Motor neuron (in vitro differentiated cells): ENCODE measurements at regions not wholly inside any gene's neighbourhood (a gene's known extent, or its start where the extent isn't known, plus 50 kb on each side); places are given as distances from the start of the nearest gene placed in this dataset.

Experiments used
- ATAC-seq, 8 experiments: fragments of 200-7000 bp; cut with Tn5 transposase; replicated peaks in 6 of 8; 2 replicates each; pipeline ENCODE4 v1.8.0; 2021; ENCODE audit warnings: mild to moderate bottlenecking in 8 of 8, moderate library complexity in 8 of 8
- H3K27ac ChIP-seq, 2 donors: fragments of 250-450 bp; sonication (Bioruptor Pico); 2 replicates each; pipeline ENCODE4 v1.9.0; 2021; ENCODE audit warnings: antibody characterized with exemption in 2 of 2, mild to moderate bottlenecking in 2 of 2, moderate library complexity in 1 of 2
- H3K4me1 ChIP-seq, 2 donors: fragments of 250-450 bp; sonication (Bioruptor Pico); replicated peaks in 1 of 2; 2 replicates each; pipeline ENCODE4 v1.6.1; 2021; ENCODE audit warnings: antibody characterized with exemption in 2 of 2, mild to moderate bottlenecking in 2 of 2, moderate library complexity in 1 of 2
- H3K4me3 ChIP-seq, 5 donors: fragments of 250-450 bp; sonication (Bioruptor Pico); 2 replicates each; pipeline ENCODE4 v1.9.0; 2021; ENCODE audit warnings: antibody characterized with exemption in 5 of 5, mild to moderate bottlenecking in 5 of 5, moderate library complexity in 4 of 5
- WGBS, 10 experiments: fragments of 450-650 bp; shearing (Covaris generic); methylation state at CpG; one replicate each; pipeline ENCODE4 v1.0.0; 2022; 5-methylcytosine and 5-hydroxymethylcytosine counted together
- in situ Hi-C, 9 experiments: fragments of 400-800 bp; cut with MboI; loops; one replicate each; pipeline ENCODE4 v1.15.0; 2021; ENCODE audit warnings: low sequenced_read_pairs in 9 of 9, low pct_unique_long_range_greater_than_20kb in 2 of 9; ENCODE audit not compliant: unreplicated experiment in 9 of 9

- Histone ChIP-seq H3K27ac (no peak overlapping the region), H3K4me1 (peaks cover 10% of the 10 kb centered on the region in 2 donors), H3K4me3 (no peak overlapping the region)
- no peak for ATAC-seq
- in situ Hi-C loops: no loop called here
- 40 to 100% (median 55%) methylated on average over 2 to 9 of the region's 10 CpGs for WGBS, 10 experiments
These were observed 70.5 kb upstream of the PTCH1 start for GRCh38 chr9:95587021-95587964.

GRCh38 chr9:95586326-95586725 lies 69.6 kb upstream of the PTCH1 start:
- Histone ChIP-seq H3K27ac (no peak overlapping the region), H3K4me1 (peaks cover 17 to 19% of the 10 kb centered on the region in 2 donors), H3K4me3 (no peak overlapping the region)
- 20 to 100% (median 75%) methylated on average over 1 to 3 of the region's 8 CpGs; no CpG with 5 or more reads in 1 of the 10 experiments for WGBS, 10 experiments
- ATAC-seq: no peak
- in situ Hi-C loops: no loop called here

DNA sequence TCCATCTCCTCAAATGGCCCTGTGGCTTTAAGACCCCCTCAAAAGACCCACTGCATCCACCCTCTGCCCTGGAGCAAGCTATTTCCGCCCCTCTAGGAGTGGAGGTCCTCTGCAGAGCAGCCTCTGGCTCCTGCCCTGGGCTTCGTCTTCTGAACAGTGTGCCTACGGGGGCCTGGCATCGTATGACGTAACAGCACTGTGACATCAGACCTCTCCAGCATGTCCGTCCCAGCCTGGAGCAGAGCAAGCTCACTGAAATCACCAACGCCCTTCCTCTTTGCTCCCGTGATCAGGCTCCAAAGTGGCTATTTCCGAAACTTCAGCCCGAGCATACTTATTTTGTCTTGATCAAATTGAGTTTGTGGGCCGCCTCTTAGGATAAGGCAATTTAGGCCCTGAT lies 69.1 kb upstream of the PTCH1 start:
- H3K4me1 ChIP-seq: peaks cover 23% of the 10 kb centered on the region in 2 donors
- in situ Hi-C loops: no loop called here
- H3K4me3 ChIP-seq: no peak overlapping the region
- WGBS, 10 experiments: 50 to 87% (median 57%) methylated on average over 2 to 7 of the region's 11 CpGs; no CpG with 5 or more reads in 4 of the 10 experiments
- H3K27ac ChIP-seq: no peak overlapping the region
- ATAC-seq: no peak

DNA sequence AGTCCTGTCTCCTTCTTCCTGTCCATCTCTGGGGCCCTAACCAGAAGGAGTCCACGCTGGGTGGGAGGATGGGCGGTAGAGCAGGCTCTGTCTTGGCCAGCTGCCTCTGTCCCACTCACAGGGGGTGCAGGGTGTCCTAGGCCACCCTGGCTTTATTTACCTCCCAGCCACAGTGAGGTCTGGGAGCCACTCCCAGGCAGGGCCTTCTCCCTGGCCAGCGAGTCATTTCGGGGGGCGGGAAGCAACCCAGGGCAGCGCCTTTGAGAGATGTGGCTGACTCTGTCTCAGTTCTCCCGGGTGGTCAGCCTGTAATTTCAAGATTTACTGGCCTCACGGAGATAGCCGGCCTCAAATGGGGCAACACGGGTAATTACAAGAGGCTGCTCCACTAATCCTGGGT lies 67.4 kb upstream of the PTCH1 start:
- ATAC-seq: peak in 5 of 8 experiments; percentile 35 to 45 (median 43)
- Histone ChIP-seq H3K27ac (no peak overlapping the region), H3K4me1 (peaks cover 26 to 29% of the 10 kb centered on the region in 2 donors), H3K4me3 (no peak overlapping the region)
- in situ Hi-C loops: no loop called here
- WGBS, 10 experiments: 20 to 71% (median 31%) methylated on average over 1 to 8 of the region's 10 CpGs; no CpG with 5 or more reads in 7 of the 10 experiments

GRCh38 chr9:95581900-95582299 lies 65.1 kb upstream of the PTCH1 start:
- ATAC-seq: no peak
- in situ Hi-C loops: no loop called here
- Histone ChIP-seq H3K4me1 (peaks cover 25 to 27% of the 10 kb centered on the region in 2 donors), H3K4me3 (no peak overlapping the region), H3K27ac (no peak overlapping the region)
- 40 to 80% (median 73%) methylated on average over 1 to 5 of the region's 5 CpGs; no CpG with 5 or more reads in 2 of the 10 experiments for WGBS, 10 experiments

DNA sequence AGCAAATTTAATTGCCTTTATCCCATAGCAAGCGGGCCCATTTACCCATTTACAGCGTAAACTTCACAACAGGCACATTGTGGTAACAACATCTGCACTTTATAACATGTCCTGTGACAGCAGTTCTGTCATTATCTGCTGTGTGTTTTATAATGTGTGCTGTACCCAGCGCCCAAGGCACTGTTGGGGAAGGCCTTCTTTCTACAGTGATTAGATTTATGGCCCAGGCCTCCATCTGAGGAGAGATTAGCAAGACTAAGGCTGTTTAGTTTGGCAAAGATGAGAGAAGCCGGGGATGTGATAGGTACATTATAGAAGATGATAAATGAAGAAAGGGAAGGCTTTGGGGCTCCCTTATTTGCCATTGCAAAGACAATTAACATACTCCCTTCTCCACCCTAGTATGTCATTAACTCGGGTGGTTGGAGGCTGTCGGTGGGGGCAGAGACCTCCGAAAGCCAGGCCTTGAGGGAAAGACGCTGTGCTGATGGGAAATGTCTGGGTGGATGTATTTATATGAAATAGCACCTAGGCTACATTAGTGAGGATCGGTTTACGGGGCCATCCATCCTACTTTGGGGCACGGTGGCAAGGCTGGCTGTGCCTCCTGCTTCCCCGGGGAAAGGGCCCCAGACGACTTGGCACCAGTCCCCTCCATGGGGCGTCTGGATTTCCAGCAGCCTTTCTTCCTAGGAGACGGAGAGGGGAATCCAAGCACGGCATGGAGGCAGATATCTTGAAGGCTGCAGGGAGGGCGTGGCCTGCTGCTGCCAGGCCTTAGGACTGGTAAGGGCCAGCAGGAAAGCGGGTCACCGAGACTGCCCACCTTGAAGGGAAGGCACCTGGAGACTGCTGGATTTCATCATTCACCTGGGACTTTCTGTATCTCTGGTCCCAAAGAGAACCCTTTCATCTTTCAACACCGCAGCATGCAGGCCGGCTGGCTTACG lies 64.3 kb upstream of the PTCH1 start:
- 6 to 100% (median 53%) methylated on average over 1 to 12 of the region's 22 CpGs; no CpG with 5 or more reads in 1 of the 10 experiments for WGBS, 10 experiments
- Histone ChIP-seq H3K27ac (peak overlapping the region in 1 of 2 donors; percentile 14), H3K4me3 (no peak overlapping the region), H3K4me1 (peaks cover 25 to 27% of the 10 kb centered on the region in 2 donors)
- ATAC-seq: peak in 6 of 8 experiments; percentile 47 to 93 (median 90)
- in situ Hi-C loops: no loop called here

GRCh38 chr9:95574866-95575553 lies 58.2 kb upstream of the PTCH1 start:
- H3K27ac ChIP-seq: no peak overlapping the region
- 20 to 81% (median 70%) methylated on average over 1 to 3 of the region's 14 CpGs; no CpG with 5 or more reads in 3 of the 10 experiments for WGBS, 10 experiments
- no peak overlapping the region for H3K4me3 ChIP-seq
- in situ Hi-C loops: no loop called here
- no peak for ATAC-seq
- peaks cover 4 to 7% of the 10 kb centered on the region in 2 donors for H3K4me1 ChIP-seq

DNA sequence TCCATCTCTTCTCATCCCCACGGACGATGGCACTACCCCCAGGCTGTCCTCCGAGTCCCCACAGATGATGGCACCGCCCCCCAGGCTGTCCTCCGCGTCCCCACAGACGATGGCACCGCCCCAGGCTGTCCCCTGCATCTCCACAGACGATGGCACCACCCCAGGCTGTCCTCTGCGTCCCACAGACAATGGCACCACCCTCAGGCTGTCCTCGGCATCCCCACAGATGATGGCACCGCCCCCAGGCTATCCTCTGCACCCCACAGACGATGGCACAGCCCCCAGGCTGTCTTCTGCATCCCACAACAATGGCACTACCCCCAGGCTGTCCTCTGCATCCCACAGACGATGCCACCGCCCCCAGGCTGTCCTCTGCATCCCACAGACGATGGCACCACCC lies 57.4 kb upstream of the PTCH1 start:
- 33 to 69% methylated on average over 1 to 5 of the region's 16 CpGs; no CpG with 5 or more reads in 8 of the 10 experiments for WGBS, 10 experiments
- no peak overlapping the region for H3K27ac ChIP-seq
- H3K4me1 ChIP-seq: peaks cover 4 to 7% of the 10 kb centered on the region in 2 donors
- no peak overlapping the region for H3K4me3 ChIP-seq
- in situ Hi-C loops: no loop called here
- ATAC-seq: no peak

- no peak for ATAC-seq
- Histone ChIP-seq H3K4me1 (peaks cover 4 to 7% of the 10 kb centered on the region in 2 donors), H3K4me3 (no peak overlapping the region), H3K27ac (no peak overlapping the region)
- in situ Hi-C loops: no loop called here
- 20 to 100% (median 88%) methylated on average over 1 to 6 of the region's 8 CpGs for WGBS, 10 experiments
These were observed 56.7 kb upstream of the PTCH1 start for GRCh38 chr9:95573463-95573862.

- in situ Hi-C loops: no loop called here
- Histone ChIP-seq H3K4me1 (peaks cover 4 to 7% of the 10 kb centered on the region in 2 donors), H3K4me3 (no peak overlapping the region), H3K27ac (no peak overlapping the region)
- peak in 3 of 8 experiments; percentile 32 to 55 (median 44) for ATAC-seq
- 4 to 100% (median 91%) methylated on average over 1 to 15 of the region's 25 CpGs for whole genome bisulfite sequencing, 10 experiments
These were observed 55.8 kb upstream of the PTCH1 start for GRCh38 chr9:95572381-95573151.

GRCh38 chr9:95570646-95571045 lies 53.9 kb upstream of the PTCH1 start:
- in situ Hi-C loops: no loop called here
- no peak overlapping the region for H3K4me3 ChIP-seq
- H3K4me1 ChIP-seq: peaks cover 7 to 8% of the 10 kb centered on the region in 2 donors
- H3K27ac ChIP-seq: no peak overlapping the region
- WGBS, 10 experiments: 30 to 100% (median 76%) methylated on average over 1 to 8 of the region's 11 CpGs; no CpG with 5 or more reads in 2 of the 10 experiments
- ATAC-seq: peak in 5 of 8 experiments; percentile 21 to 73 (median 58)

DNA sequence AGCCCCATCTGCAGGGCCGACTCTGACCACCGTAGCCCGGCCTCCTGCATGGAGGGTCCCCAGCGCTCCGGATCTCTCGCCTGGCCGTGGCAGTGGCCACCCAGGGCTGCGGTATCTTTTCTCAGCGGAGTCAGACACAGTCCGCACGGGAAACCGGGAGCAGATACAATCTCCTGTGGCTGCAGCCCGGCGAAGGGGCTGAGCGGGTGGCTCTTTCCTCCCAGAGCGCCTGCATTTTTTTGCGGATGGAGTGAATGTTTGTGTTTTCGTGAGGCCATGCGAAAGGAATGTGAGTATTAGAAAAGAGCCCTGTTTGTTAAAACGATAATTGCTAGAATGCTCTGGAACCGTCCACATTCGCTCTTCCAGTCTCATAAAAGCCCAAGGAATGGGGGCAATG lies 53.4 kb upstream of the PTCH1 start:
- H3K27ac ChIP-seq: no peak overlapping the region
- in situ Hi-C loops: no loop called here
- peaks cover 7 to 8% of the 10 kb centered on the region in 2 donors for H3K4me1 ChIP-seq
- WGBS, 10 experiments: 9 to 75% (median 67%) methylated on average over 2 to 12 of the region's 22 CpGs; no CpG with 5 or more reads in 4 of the 10 experiments
- peak in 4 of 8 experiments; percentile 13 to 32 (median 22) for ATAC-seq
- H3K4me3 ChIP-seq: no peak overlapping the region
